Calu3 (cell line): ENCODE measurements at regions not wholly inside any gene's neighbourhood (a gene's known extent, or its start where the extent isn't known, plus 50 kb on each side); places are given as distances from the start of the nearest gene placed in this dataset.

ENCODE experiments used
- BruUV-seq: library from RNA; stranded (reverse); fragments of 400-500 nt; replicated peaks from 2 replicates; lab custom pipeline; 2021; lab: Mats Ljungman, UMichigan
- CTCF ChIA-PET: fragments of 300-600 bp; sonication (Branson Sonifier 250); formaldehyde crosslinking; loops from one replicate; lab custom pipeline; 2022; ENCODE audit warnings: antibody characterized with exemption; lab: Charles Lee
- DNase-seq: peaks from one replicate; pipeline ENCODE4 v3.0.0; 2022
- H3K27ac Mint-ChIP-seq: one replicate; pipeline ENCODE4 v1.8.0; 2022; ENCODE audit warnings: mixed read lengths; ENCODE audit not compliant: unreplicated experiment
- H3K27me3 Mint-ChIP-seq: one replicate; pipeline ENCODE4 v1.8.0; 2022; ENCODE audit warnings: mixed read lengths; ENCODE audit not compliant: unreplicated experiment
- H3K36me3 Mint-ChIP-seq: one replicate; pipeline ENCODE4 v1.8.0; 2022; ENCODE audit warnings: mild to moderate bottlenecking, moderate library complexity, mixed read lengths; ENCODE audit not compliant: insufficient read depth, unreplicated experiment
- H3K4me1 Mint-ChIP-seq: one replicate; pipeline ENCODE4 v1.8.0; 2022; ENCODE audit warnings: mild to moderate bottlenecking, low read depth, mixed read lengths; ENCODE audit not compliant: unreplicated experiment
- H3K4me3 Mint-ChIP-seq: one replicate; pipeline ENCODE4 v1.8.0; 2022; ENCODE audit warnings: mild to moderate bottlenecking, low read depth, moderate library complexity, mixed read lengths; ENCODE audit not compliant: unreplicated experiment
- H3K9me3 Mint-ChIP-seq: one replicate; pipeline ENCODE4 v1.8.0; 2022; ENCODE audit warnings: low read depth, mixed read lengths; ENCODE audit not compliant: unreplicated experiment
- CTCF ChIP-seq: fragments of 200-600 bp; IDR thresholded peaks from one replicate; pipeline ENCODE4 v1.8.0; 2022; ENCODE audit warnings: antibody characterized with exemption; ENCODE audit not compliant: unreplicated experiment
- intact Hi-C: fragments of 100-400 bp; cut with micrococcal nuclease; formaldehyde crosslinking; loops from one replicate; pipeline ENCODE4 v1.10.0; 2022; ENCODE audit not compliant: unreplicated experiment

DNA sequence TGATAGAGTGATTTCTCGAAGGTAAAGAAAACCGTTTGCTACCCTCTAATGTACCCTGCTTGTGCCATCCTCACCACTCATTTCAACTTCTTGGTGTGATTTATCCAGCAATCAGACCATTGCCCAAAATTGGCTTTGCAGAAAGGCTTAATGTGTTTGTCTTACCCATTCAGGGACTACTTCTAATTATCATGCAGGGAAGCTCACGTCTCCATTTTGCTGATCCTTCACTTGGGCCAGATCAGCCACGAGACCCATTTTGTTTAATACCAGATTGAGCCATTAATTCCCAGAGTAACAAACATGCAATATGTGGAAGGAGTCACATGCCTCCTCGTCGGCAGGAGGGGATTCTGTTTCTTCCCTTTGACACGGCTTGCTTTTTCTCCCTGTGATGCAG lies 51.1 kb upstream of the CRY1 start:
- DNase-seq = no peak
- BruUV-seq = no TSS peak

DNA sequence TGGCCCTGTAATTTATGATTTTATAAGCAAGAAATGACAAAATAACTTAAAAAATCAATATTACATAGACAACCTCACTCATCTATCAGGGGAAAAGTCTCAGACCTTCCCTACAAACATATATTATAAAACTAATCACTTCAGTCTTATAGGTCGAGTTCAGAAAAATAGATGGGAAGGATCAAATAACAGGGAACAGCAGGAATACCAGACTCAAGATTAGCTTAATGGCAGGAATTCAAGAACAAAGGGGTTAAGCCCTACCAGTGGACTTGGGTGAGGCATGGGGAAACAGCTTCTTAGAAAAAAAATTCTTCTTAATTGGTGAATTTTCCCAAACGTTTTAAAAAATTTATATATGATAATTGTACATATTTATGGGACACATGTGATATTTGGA lies 51.6 kb upstream of the CRY1 start:
- CTCF ChIA-PET = no interaction called here
- peaks cover 63% of the 10 kb centered on the region for H3K27me3 Mint-ChIP-seq
- no peaks in the 10 kb centered on the region for H3K9me3 Mint-ChIP-seq
- intact Hi-C loops = no loop called here
- no peak overlapping the region for H3K27ac Mint-ChIP-seq
- BruUV-seq = no TSS peak
- no peaks in the 10 kb centered on the region for H3K4me1 Mint-ChIP-seq
- no peak for TF ChIP-seq CTCF
- DNase-seq = no peak
- no peak overlapping the region for H3K4me3 Mint-ChIP-seq
- H3K36me3 Mint-ChIP-seq = no peaks in the 10 kb centered on the region

More for the DNA sequence above, 51.1 kb upstream of the CRY1 start:
- Mint-ChIP-seq H3K4me1 (no peaks in the 10 kb centered on the region), H3K9me3 (no peaks in the 10 kb centered on the region), H3K36me3 (no peaks in the 10 kb centered on the region), H3K4me3 (no peak overlapping the region), H3K27me3 (peaks cover 66% of the 10 kb centered on the region), H3K27ac (no peak overlapping the region)
- CTCF ChIA-PET = interaction anchor here (0.7 kb wide), 1 partner anchor 53 kb away, joined by 3 read pairs; no protein-coding TSS in a partner anchor
- intact Hi-C loops = no loop called here
- no peak for TF ChIP-seq CTCF

DNA sequence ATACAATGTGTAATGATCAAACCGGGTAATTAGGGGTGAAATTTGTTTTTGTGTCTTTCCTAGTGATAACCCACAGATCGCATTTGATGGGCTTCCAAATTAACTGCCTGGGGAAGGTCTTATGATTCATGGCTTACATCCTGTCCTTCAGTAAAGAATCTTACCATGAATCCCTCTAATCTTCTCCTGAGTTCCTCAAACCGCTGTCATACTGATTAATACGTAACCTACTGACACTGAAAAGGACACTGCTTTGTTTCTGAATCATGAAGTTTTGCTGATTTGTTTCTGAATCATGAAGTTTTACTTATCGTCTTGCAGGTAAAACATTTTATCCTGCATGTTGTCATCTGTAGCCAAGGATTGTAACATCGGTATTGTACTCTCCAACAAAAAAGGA lies 52.0 kb upstream of the CRY1 start:
- CTCF ChIA-PET = no interaction called here
- Mint-ChIP-seq H3K4me1 (no peaks in the 10 kb centered on the region), H3K27me3 (peaks cover 59% of the 10 kb centered on the region), H3K9me3 (no peaks in the 10 kb centered on the region), H3K27ac (no peak overlapping the region), H3K4me3 (no peak overlapping the region), H3K36me3 (no peaks in the 10 kb centered on the region)
- intact Hi-C loops = no loop called here
- no peak for TF ChIP-seq CTCF
- BruUV-seq = no TSS peak
- DNase-seq = no peak

- DNase-seq = no peak
- Mint-ChIP-seq H3K27me3 (peaks cover 44% of the 10 kb centered on the region), H3K4me3 (no peak overlapping the region), H3K9me3 (no peaks in the 10 kb centered on the region), H3K4me1 (no peaks in the 10 kb centered on the region), H3K27ac (no peak overlapping the region), H3K36me3 (no peaks in the 10 kb centered on the region)
- CTCF ChIA-PET = no interaction called here
- BruUV-seq = no TSS peak
- intact Hi-C loops = no loop called here
- no peak for TF ChIP-seq CTCF
Measured at GRCh38 chr12:107148107-107148506, 54.8 kb upstream of the CRY1 start.
